Epithelial cell of proximal tubule (primary cell): ENCODE measurements at regions not wholly inside any gene's neighbourhood (a gene's known extent, or its start where the extent isn't known, plus 50 kb on each side); places are given as distances from the start of the nearest gene placed in this dataset.

Experiments
- DNase-seq: peaks from one replicate; pipeline ENCODE4 v3.0.0-alpha.2; 2011; ENCODE audit warnings: low read depth
- H3K4me3 ChIP-seq: 2 replicates; pipeline ENCODE4 v1.5.1; 2011; ENCODE audit warnings: low read depth, mild to moderate bottlenecking, low read length
- CTCF ChIP-seq: conservative IDR thresholded peaks from 2 replicates; pipeline ENCODE4 v1.5.1; 2012; ENCODE audit warnings: low read depth, mild to moderate bottlenecking, low read length

DNA sequence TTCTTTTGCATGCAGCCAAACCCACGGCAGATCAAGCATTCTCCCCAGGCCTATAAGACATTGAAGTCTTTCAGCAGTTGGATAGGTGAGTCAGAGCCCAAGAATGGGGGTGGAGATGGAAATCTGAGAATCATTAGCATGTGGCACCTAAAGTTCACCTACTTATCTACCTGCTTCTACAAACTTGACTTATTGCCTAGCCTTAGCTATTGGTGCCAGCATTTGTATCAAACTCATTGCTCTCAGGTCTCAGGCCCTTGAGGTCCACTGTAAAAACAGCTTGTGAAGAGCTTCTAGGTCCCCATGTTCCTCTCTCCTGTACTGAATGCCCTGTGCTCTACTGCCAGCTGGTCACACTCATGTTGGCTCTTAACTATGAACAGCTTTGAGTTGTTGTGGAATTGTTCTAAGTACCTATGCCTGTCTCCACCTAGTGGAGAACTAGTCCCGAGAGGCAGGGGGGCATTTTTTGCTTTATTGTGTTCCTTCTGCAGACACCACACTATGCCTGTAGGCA, 278.4 kb upstream of the SPRED2 start:
- peak; percentile 58 for TF ChIP-seq CTCF
- DNase-seq: no peak
- H3K4me3 ChIP-seq: no peak overlapping the region

- no peak overlapping the region for H3K4me3 ChIP-seq
- no peak for DNase-seq
- no peak for TF ChIP-seq CTCF
Measured at GRCh38 chr2:65710356-65710755, 278.0 kb upstream of the SPRED2 start.

- TF ChIP-seq CTCF: no peak
- peak; percentile 42 for DNase-seq
Measured at GRCh38 chr2:65708086-65708485, 275.7 kb upstream of the SPRED2 start.

DNA sequence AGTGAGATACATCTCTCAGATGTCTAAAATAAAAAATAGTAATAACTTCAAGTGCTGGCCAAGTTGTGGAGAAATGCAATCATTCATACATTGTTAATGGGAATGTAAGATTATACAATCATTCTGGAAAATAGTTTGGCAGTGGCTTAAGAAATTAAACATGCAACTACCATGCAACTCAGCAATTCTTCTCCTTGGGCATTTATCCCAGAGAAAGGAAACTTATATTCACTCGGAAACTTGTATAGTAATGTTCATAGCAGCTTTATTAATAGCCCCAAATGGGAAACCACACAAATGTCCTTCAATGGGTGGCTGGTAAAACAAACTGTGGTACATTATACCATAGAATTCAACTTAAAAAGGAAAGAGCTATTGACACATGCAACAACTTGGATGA, 274.0 kb upstream of the SPRED2 start:
- DNase-seq: no peak
- H3K4me3 ChIP-seq: no peak overlapping the region
- no peak for TF ChIP-seq CTCF

More at GRCh38 chr2:65708086-65708485, 275.7 kb upstream of the SPRED2 start:
- no peak overlapping the region for H3K4me3 ChIP-seq

DNA sequence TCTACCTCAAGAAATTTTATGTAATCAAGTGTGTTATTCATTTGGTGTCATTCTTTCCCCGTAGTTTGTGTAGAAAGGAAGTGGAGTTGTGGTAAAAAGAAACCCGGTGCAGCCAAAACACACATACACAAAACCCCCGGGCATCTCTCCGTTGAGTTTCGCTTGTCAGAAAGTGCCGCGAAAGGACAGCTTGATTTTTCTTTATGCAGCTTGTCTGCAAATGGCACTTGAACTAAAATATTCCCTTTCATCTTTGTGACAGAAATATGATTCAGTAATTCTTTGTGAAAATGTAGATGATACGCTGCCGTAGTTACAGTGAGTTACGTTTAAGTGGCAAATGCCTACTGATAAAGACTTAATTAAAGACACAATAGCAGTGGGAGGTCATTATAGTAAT, 268.8 kb upstream of the SPRED2 start:
- H3K4me3 ChIP-seq: no peak overlapping the region
- no peak for TF ChIP-seq CTCF
- no peak for DNase-seq

GRCh38 chr2:65700720-65701119, 268.3 kb upstream of the SPRED2 start:
- DNase-seq: no peak
- TF ChIP-seq CTCF: no peak
- H3K4me3 ChIP-seq: no peak overlapping the region

- no peak for DNase-seq
- TF ChIP-seq CTCF: no peak
- H3K4me3 ChIP-seq: no peak overlapping the region
Measured at GRCh38 chr2:65700004-65700651, 267.7 kb upstream of the SPRED2 start.
